Suppressor macrophage (primary cell): ENCODE measurements at regions not wholly inside any gene's neighbourhood (a gene's known extent, or its start where the extent isn't known, plus 50 kb on each side); places are given as distances from the start of the nearest gene placed in this dataset.

Source experiments
- DNase-seq, 4 experiments: peaks; one replicate each; pipeline ENCODE4 v3.0.0-alpha.2; 2020 to 2022

- no peak for DNase-seq
These were observed 50.8 kb upstream of the SLC39A10 start for GRCh38 chr2:195606179-195606578.

- DNase-seq, result no peak
These were observed 52.3 kb upstream of the SLC39A10 start for GRCh38 chr2:195604706-195605105.

GRCh38 chr2:195603998-195604397 is 53.0 kb upstream of the SLC39A10 start:
- peak; percentile 17 to 66 (median 30) for DNase-seq

GRCh38 chr2:195603408-195603807 is 53.6 kb upstream of the SLC39A10 start:
- no peak for DNase-seq

GRCh38 chr2:195602687-195603086 is 54.3 kb upstream of the SLC39A10 start:
- no peak for DNase-seq

- no peak for DNase-seq
These were observed 55.7 kb upstream of the SLC39A10 start for GRCh38 chr2:195601361-195601760.

GRCh38 chr2:195600778-195601177 is 56.2 kb upstream of the SLC39A10 start:
- no peak for DNase-seq

GRCh38 chr2:195596840-195597239 is 60.2 kb upstream of the SLC39A10 start:
- no peak for DNase-seq

GRCh38 chr2:195595825-195596224 is 61.2 kb upstream of the SLC39A10 start:
- DNase-seq, result peak; percentile 47 to 78 (median 57)

- no peak for DNase-seq
These were observed 61.9 kb upstream of the SLC39A10 start for GRCh38 chr2:195594919-195595694.

GRCh38 chr2:195594248-195594647 is 62.8 kb upstream of the SLC39A10 start:
- DNase-seq, result no peak

- no peak for DNase-seq
These were observed 64.9 kb upstream of the SLC39A10 start for GRCh38 chr2:195592105-195592504.

GRCh38 chr2:195590861-195591205 is 66.2 kb upstream of the SLC39A10 start:
- DNase-seq, result peak; percentile 67 to 88 (median 81)

- DNase-seq, result no peak
These were observed 66.7 kb upstream of the SLC39A10 start for GRCh38 chr2:195590199-195590860.

GRCh38 chr2:195587966-195588365 is 69.1 kb upstream of the SLC39A10 start:
- no peak for DNase-seq

GRCh38 chr2:195586062-195586714 is 70.8 kb upstream of the SLC39A10 start:
- DNase-seq, result no peak

GRCh38 chr2:195582188-195582587 is 74.8 kb upstream of the SLC39A10 start:
- DNase-seq, result no peak

GRCh38 chr2:195579776-195580555 is 77.1 kb upstream of the SLC39A10 start:
- DNase-seq, result peak; percentile 33 to 88 (median 68)

- DNase-seq, result peak; percentile 27 to 87 (median 77)
These were observed 81.1 kb upstream of the SLC39A10 start for GRCh38 chr2:195575879-195576401.

GRCh38 chr2:195575016-195575415 is 82.0 kb upstream of the SLC39A10 start:
- DNase-seq, result peak in 2 of 4 experiments; percentile 49 to 61

GRCh38 chr2:195574312-195574711 is 82.7 kb upstream of the SLC39A10 start:
- peak; percentile 47 to 83 (median 70) for DNase-seq

- peak in 1 of 4 experiments; percentile 23 for DNase-seq
These were observed 83.9 kb upstream of the SLC39A10 start for GRCh38 chr2:195572895-195573683.
